NCI-H2107 treated with DMSO at 0.1 percent for 48 hours (cell line): ENCODE measurements at regions not wholly inside any gene's neighbourhood (a gene's known extent, or its start where the extent isn't known, plus 50 kb on each side); places are given as distances from the start of the nearest gene placed in this dataset.
"Not testable (repeated sequence)": the region's sequence is repeated elsewhere in the genome, so short reads cannot be mapped to it uniquely, and the experiment has no call there.

ENCODE experiments used
- DNase-seq: peaks from one replicate; lab custom pipeline; 2025; ENCODE audit not compliant: unreplicated experiment; lab: John Stamatoyannopoulos, UW

DNA sequence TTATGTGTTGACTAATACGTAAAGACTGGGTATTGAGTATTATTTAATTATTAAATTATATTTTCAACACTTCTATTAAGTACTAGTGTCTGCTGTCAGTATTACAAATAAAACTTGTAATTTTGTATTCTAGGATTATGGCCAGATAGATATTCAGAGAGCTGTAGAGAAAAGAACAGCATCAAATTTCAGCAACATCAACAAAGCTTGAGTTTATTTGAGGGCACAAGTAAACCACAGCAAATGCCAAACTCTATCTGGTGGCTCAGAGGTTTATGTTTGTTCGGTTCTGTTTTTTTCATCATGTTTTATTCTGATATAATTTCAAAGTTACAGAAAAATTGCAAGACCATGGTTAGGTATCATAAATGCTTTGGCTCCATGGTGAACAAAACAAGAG is 1530.5 kb downstream of the PCDH18 start:
- DNase-seq = peak; percentile 12

DNA sequence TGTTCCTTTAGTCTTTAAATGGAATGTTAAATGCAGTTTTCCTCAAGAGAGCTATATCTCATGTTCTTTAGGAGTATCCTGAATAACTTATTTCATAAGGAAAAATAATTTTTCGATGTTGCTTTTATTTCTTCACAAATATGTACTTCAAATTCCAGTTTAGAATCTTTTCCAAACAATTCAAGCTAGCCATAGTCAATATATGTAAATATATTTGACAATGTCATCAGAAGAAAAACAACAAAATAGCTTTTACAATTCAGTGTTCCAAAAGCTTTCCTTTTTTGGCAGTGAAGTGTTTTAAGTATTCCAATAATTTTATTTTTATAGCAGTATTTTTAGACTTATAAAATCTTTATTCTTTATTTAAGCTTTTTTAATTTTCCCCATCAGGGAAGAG is 1532.0 kb downstream of the PCDH18 start:
- no peak for DNase-seq

DNA sequence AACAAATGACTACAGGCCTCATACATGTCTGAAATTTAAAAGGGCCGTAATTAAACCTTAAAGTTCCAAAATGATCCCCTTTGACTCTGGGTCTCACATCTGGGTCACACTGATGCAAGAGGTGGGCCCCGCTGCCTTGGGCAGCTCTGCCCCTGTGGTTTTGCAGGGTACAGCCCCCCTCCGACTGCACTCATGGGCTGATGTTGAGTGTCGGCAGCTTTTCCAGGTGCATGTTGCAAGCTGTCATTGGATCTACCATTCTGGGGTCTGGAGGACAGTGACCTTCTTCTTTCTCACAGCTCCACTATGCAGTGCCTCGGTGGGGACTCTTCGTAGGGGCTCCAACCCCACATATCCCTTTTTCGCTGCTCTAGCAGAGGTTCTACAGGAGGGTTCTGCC is 1537.9 kb downstream of the PCDH18 start:
- no peak for DNase-seq

DNA sequence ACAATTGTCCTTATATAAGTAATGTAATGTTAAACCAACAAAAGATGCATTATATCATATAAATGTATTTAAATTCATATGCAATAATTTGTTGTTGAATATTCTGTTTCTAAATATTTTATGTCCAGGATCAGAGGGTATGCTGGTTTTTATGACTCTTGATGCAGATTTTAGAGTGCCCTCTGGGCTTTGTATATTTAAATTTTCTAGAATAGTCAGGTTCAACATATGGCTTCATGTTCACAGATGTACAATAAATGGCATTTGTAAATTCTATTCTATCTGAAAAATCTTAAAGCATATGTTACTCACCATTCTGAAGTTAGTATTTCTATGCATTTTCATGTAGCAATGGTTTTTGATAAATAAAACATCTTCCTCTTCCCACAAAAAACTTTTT is 1555.4 kb downstream of the PCDH18 start:
- no peak for DNase-seq

DNA sequence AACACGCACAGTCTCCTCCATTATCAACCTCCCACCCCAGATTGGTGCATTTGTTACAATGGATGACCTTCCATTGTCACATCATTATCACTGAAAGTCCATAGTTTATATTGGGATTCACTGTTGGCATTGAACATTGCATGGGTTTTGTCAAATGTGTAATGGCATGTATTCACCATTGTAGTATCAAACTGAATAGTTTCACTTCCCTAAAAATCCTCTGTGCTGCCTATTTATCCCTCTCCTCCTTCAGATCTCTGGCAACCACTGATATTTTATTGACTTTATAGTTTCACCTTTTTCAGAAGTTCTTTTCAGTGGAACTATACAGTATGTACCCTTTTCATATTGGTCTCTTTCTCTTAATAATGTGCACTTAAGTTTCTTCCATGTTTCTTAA is 1565.4 kb downstream of the PCDH18 start:
- no peak for DNase-seq

DNA sequence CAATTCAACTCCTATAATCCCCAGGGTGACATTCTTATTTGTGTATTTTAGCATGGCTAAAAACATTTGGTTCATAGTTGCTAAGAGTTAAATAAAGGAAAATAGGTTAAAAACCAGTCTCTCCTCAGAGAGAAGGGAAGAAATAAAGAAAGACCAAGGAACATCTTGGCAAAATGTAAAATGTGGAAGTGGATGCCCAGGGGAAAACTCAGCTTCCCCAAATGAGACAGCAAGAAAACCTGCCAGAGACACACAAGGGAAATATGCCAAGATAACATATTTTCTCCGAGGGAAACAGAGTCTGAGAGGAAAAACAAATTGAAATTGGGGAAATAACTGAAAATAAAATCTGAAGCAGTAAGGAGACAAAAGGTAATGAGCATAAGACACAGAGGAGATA is 1569.3 kb downstream of the PCDH18 start:
- no peak for DNase-seq

DNA sequence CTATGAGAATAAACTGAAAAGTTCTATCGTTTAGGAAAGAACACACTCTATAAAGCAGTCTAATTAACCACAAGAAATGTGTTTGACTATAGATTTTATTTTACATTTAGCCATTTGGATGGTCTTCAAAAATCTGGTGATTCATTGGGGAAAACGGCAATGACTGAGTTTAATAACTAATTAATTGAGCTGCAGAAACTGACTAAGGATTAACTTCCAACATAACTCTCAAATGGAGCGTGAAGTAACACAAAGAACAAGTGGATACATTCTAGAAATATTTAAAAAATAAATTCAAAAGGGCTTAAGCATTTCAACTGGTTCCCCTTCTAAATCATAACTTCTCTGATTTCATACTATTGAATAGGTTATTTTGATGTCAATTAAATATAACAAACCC is 1582.4 kb downstream of the PCDH18 start:
- DNase-seq = no peak

DNA sequence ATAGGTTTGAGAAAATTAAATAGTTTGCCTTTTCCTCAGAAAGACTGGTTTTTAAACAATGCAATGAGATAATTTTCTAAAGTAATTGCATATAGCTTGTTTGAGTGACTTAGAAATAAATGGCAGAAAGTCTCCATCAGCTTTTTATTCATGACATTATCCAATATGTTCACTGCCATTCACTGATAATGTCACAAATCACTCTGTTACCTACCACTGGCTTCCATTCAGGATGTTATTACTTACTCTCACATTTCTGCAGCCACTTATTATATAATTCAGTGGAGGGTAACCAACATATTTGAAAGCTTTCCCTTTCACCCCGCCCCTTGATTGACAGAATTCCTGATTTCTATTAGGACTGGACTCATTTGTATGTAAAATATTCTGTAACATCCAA is 1583.5 kb downstream of the PCDH18 start:
- DNase-seq = no peak

DNA sequence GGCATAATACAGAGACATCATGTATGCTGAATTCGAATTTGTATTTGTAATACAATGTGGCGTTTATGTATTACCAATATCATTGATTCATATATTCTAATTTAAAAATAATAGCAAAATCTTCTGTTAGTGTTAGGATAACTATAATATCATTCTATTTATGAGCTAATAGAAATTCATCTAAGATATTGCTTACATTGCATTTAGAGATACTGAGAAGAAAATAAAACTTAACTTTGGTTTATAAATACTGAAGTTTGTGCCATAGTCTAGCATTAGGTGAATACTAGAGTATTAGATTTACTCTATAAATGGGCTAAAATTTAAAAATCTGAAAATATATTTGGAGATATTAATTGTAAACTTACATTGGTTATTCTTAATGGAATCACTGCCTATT is 1590.6 kb downstream of the PCDH18 start:
- DNase-seq = no peak

DNA sequence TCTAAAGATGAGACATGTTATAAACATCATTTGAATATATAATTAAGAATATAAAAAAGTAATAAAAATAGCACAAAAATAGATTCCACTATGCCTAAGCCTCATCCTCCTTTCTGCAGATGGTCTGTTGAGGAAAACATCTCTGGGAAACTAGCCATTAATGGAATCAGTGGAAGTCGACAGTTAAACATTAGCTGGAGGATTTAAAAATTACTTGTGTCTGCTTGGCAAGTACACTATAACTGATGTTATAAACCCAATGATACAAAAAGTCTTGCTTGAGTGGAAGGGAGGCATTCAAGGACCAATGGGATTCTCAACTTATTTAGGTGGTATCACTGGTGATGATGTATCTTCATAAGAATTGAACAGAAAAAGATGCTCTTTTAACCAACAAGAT is 1598.3 kb downstream of the PCDH18 start:
- no peak for DNase-seq

DNA sequence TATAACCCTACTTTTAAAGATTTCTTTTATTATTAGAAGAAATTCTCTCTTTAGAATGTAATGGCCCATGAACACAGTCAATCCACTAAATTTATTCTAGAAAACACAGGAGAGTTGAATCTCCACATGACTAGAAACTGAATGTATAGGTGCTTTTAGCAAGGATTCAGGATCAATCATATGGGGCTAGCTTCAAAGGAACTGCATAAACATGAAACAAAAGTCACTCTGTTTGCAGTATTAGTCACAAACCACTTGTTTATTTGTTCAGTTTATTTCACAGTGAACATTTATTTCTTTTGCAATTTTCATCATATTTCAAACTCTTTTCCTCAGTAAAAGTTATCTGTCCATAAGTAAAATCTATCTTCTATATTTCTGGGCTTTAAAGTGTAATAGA is 1604.6 kb downstream of the PCDH18 start:
- DNase-seq = no peak

DNA sequence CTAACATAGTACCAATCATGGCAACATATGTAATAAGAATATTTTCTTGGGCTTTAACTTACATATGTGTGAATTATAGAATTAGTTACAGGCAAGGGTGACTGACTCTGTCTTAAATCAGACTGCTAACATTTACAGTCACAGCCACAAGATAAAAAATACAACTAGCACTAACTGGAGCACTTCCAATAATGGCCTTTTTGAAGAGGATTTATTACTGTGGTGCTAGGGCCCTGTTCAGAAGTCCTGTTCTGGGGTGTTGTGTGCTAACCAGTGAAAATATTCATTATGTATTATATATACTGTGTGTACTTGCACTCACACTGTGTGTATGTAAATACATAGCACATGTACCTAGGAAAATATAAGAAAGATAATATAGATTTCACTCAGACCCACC is 1611.2 kb downstream of the PCDH18 start:
- no peak for DNase-seq

DNA sequence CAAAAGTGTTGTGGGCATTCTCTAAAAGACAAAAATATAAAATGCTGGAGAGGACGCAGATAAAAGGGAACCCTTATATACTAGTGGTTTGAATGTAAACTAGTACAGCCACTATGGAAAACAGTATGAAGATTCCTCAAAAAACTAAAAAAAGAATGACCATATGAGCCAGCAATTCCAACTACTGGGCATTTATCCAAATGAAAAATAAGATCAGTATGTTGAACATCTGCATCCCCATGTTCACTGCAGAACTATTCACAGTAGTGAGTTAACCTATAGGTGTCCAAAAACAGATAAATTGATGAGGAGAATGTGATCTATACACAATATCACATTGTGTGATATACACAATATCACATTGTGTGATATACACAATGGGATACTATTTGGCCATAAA is 1615.3 kb downstream of the PCDH18 start:
- DNase-seq = no peak

DNA sequence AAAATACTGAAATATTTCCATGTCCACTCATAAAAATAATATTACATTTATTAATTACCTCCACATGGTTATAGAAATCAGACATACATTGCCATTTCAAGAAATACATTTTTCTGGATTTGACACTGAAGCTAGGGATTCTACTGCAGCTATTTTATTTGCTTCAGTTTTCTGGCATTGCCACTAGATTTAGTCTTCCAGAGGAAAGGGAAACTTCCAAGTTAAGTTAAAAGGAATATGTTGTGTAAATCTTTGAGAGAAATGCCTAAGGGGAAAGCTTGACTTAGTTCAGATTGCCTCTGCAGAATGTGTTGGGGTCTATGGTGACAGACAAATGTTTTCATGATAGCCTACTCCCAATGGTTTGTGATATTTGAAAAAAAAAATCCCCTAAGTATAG is 1631.3 kb downstream of the PCDH18 start:
- no peak for DNase-seq

DNA sequence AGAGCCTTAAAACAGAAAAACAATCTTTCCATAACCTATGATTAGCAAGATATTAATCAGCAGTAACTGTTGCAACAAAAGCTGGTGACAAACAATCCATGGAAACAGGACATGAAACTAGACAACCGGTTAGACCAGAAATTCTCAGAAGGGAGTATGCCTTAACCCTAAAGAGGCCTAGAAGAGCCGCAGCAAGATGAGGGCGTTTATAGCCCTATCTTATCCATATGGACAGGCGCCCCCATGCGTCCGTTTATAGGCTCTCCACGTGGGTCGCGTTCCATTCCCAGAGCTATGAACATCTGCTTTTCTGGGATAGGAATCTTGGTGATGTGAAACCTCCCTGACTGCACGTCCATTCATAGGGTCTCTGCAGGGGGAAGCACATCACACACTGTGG is 1662.7 kb upstream of the PABPC4L start:
- not testable (repeated sequence) for DNase-seq

DNA sequence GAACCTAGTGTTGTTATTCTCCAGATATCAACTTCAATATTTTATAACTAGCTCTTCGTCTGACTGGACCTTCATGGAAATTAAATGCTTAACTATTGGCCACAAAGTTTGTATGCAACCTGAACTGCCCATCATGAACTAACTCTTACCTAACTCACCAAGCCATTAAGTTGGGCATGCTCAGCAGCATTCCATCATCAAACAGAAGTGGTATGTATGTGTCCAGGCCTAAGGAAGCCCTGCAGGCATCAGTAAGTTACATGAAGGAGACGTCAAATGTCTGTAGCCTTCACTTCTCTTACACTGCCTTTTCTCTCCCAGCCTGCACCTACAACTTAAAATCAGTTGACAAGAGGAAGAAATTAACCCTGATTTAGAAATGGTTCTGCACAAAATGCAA is 1639.2 kb upstream of the PABPC4L start:
- no peak for DNase-seq

DNA sequence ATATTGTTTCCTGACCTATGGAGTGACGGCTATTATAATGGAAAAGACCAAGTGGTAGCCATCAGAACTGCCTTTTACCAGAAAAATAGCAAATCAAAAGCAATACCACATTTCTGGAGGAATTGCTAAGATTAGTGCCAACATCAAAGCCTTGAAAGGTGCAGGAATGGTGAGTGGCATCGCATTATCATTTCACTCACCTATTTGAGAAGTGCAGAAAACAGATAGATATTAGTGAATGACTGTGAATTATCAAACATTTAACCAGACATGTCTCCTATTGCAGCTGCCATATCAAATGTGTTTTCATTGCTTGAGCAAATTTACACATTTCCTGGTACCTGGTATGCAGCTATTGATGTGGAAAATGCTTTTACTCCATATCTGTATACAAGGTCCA is 1638.1 kb upstream of the PABPC4L start:
- DNase-seq = no peak

DNA sequence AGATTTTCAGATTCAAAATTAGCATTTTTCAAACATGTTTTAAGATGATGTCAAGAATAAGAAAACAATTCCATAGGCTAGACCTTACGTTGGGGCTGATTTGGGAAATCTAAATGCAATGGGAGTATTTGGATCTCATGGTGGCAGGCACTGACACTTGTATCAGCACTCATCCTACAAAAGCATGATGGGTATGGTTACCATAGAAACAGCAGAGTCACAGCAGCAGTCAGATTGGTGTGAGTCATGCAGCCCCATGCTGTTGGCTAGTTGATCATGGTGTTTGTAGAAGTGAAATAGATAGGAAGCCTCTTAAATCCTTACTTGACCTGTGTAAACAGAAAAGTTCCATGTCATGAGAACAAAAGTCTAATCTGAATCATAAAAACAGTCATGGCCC is 1637.3 kb upstream of the PABPC4L start:
- DNase-seq = no peak

DNA sequence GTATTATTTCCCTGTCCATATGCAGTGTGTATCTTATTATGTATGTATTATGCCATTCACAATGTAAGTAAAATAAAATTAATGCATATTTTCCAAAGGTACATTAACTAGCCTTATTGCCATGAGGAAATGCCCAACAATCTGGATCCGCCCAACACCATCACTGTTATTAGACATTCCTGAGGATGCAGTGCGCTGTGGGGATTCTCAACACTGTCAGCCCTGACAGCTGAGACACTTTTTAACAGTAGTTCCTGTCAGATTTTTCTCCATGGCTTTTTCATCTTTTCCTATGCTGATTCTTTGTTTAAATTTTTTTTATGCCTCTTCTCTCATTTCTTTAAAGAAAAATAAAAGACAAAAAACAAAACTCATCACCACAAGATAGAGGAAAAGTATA is 1632.9 kb upstream of the PABPC4L start:
- DNase-seq = no peak

DNA sequence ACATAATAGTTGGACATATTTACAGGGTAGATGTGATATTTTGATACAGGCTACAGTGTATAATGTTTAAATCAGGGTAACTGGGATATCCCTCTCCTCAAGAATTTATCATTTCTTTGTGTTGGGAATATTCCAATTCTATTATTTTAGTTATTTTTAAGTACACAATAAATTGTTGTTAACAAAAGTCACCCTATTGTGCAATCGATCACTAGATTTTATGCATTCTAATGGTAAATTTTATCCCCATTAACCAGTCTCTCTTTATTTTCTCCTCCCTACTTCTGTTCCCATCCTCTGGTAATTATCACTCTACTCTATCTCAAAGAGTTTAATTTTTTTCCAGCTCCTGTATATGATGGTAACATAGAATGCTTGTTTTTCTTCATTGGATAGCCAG is 1631.9 kb upstream of the PABPC4L start:
- DNase-seq = no peak

DNA sequence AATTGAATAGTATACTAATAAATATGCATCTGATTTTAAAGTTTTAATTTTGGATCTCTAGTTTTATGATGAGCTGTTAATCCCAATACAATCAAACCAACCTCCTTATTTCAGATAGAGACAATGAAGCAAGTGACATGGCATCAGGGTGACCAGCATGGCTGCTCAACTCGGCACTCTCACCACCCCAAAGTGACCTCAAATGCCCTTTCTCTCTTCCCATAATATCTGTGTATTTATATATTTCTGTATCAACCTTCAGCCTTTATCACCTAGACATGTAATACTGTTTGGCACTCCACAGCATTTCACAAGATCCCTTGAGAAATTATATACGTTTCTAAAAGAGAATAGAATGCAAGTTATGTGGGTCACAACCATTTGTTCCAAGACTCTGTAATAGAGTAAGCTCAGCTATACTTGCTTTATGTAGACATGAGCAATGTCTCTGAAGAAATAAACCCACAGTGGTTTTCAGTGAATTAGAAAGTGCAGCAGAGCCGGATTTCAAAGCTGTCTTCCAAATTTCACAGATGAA is 1623.2 kb upstream of the PABPC4L start:
- DNase-seq = no peak

DNA sequence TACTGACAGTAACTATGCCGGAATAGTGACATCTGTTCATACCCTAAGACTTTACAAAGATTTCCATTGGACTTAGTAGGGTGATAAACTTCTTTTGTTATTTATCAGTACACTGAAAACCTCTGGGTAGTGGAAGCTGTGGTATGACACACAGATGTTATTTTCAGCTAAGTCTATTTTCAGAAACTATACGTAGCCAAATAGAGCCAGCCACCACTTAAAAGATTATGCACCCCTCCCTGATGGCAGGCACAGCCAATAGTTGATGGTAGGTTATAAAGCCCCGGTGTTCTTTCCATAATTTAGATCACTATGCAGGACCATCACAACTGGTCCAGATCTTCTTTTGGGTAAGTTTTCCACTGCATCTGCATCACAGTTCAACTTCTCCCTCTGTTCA is 1603.2 kb upstream of the PABPC4L start:
- no peak for DNase-seq

DNA sequence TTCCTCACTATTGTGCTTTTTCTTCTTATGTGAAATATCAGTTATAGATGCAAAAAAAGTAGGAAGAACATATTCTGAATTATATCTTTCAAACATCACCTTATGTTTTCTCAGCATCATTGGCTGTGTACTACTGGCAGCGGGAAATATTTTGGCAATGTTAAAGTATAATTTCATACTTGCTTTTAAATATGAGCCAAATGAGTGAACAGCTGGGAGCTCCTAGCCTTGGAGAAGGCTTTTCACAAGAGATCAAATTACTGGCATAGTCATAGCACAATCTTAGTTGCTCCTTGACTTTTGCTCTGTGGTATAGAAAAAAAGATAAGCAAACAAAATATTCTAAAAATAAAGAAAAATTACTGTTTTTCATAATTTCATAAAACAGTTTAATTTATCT is 1575.8 kb upstream of the PABPC4L start:
- DNase-seq = no peak

DNA sequence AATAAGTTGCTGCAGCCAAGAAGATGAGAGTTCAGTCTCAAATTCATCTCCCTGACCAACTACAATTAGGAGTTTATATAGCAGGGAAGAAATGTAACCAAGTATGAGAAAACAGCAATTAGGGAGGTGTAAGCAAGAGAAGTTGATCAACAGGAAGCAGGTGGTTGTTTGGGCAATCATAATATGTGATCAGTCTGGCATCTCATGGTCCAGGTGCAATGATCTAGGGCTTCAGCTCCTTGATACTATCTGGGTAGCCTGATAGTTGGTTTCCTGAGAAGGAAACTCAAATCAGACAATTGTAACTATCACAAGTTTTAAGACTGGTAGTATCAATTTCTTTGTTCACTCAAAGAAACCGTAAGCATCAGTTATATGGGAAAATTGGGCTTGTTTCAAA is 1574.3 kb upstream of the PABPC4L start:
- no peak for DNase-seq
